GM21447 (cell line): ENCODE measurements at regions not wholly inside any gene's neighbourhood (a gene's known extent, or its start where the extent isn't known, plus 50 kb on each side); places are given as distances from the start of the nearest gene placed in this dataset.

Experiments used
- ATAC-seq: cut with Tn5 transposase; IDR thresholded peaks from one replicate; pipeline ENCODE4 v1.9.1; 2021; ENCODE audit not compliant: unreplicated experiment

GRCh38 chr12:115108129-115109100, 424.4 kb upstream of the TBX3 start:
- ATAC-seq, result no peak

GRCh38 chr12:115103884-115104883, 420.2 kb upstream of the TBX3 start:
- ATAC-seq, result no peak

GRCh38 chr12:115102450-115102849, 418.5 kb upstream of the TBX3 start:
- no peak for ATAC-seq

- no peak for ATAC-seq
These were observed 417.5 kb upstream of the TBX3 start for GRCh38 chr12:115101520-115101919.

GRCh38 chr12:115097416-115097815, 413.4 kb upstream of the TBX3 start:
- no peak for ATAC-seq

GRCh38 chr12:115096588-115097397, 412.8 kb upstream of the TBX3 start:
- no peak for ATAC-seq

GRCh38 chr12:115095073-115095748, 411.2 kb upstream of the TBX3 start:
- no peak for ATAC-seq

GRCh38 chr12:115094163-115094816, 410.3 kb upstream of the TBX3 start:
- no peak for ATAC-seq

- ATAC-seq, result no peak
These were observed 409.3 kb upstream of the TBX3 start for GRCh38 chr12:115093261-115093660.

GRCh38 chr12:115090783-115091182, 406.8 kb upstream of the TBX3 start:
- no peak for ATAC-seq

- no peak for ATAC-seq
These were observed 405.2 kb upstream of the TBX3 start for GRCh38 chr12:115088995-115089841.

GRCh38 chr12:115088328-115088994, 404.5 kb upstream of the TBX3 start:
- no peak for ATAC-seq

GRCh38 chr12:115085594-115085993, 401.6 kb upstream of the TBX3 start:
- ATAC-seq, result no peak

- no peak for ATAC-seq
These were observed 395.8 kb upstream of the TBX3 start for GRCh38 chr12:115079760-115080159.

- no peak for ATAC-seq
These were observed 395.0 kb upstream of the TBX3 start for GRCh38 chr12:115078990-115079389.

- ATAC-seq, result no peak
These were observed 394.4 kb upstream of the TBX3 start for GRCh38 chr12:115078334-115078733.

- ATAC-seq, result no peak
These were observed 391.7 kb upstream of the TBX3 start for GRCh38 chr12:115075552-115076170.

- ATAC-seq, result no peak
These were observed 390.6 kb upstream of the TBX3 start for GRCh38 chr12:115074617-115075016.
